ENCODE measurements at regions not wholly inside any gene's neighbourhood (a gene's known extent, or its start where the extent isn't known, plus 50 kb on each side); places are given as distances from the start of the nearest gene placed in this dataset.
"Not testable (repeated sequence)": the region's sequence is repeated elsewhere in the genome, so short reads cannot be mapped to it uniquely, and the experiment has no call there.

- H3K27ac ChIP-seq (ENCODE audit: low read depth, low read length) = no peak overlapping the region
- no peak overlapping the region for H3K4me3 ChIP-seq (ENCODE audit: low read depth, low read length)
- peaks cover 8% of the 10 kb centered on the region; the same call in 1 of the 2 replicates for H3K4me1 ChIP-seq (ENCODE audit: control insufficient read depth, insufficient read depth, low read length)
- H3K9ac ChIP-seq (ENCODE audit: low read depth, low read length) = no peak overlapping the region
- no peaks in the 10 kb centered on the region for H3K36me3 ChIP-seq (ENCODE audit: control insufficient read depth, insufficient read depth, low read length)
- no peaks in the 10 kb centered on the region for H3K9me3 ChIP-seq (ENCODE audit: control insufficient read depth, insufficient read depth, low read length)
- no peaks in the 10 kb centered on the region for H3K27me3 ChIP-seq (ENCODE audit: control insufficient read depth, insufficient read depth, low read length)
Measured at GRCh38 chr13:55617241-55617640, 1523.5 kb upstream of the PRR20A start.

GRCh38 chr13:55627221-55627620 is 1513.5 kb upstream of the PRR20A start:
- Histone ChIP-seq H3K27me3 (ENCODE audit: control insufficient read depth, insufficient read depth, low read length) (no peaks in the 10 kb centered on the region), H3K9ac (ENCODE audit: low read depth, low read length) (no peak overlapping the region), H3K4me3 (ENCODE audit: low read depth, low read length) (no peak overlapping the region), H3K9me3 (ENCODE audit: control insufficient read depth, insufficient read depth, low read length) (peaks cover 10% of the 10 kb centered on the region; the same call in 1 of the 2 replicates), H3K4me1 (ENCODE audit: control insufficient read depth, insufficient read depth, low read length) (no peaks in the 10 kb centered on the region), H3K27ac (ENCODE audit: low read depth, low read length) (no peak overlapping the region), H3K36me3 (ENCODE audit: control insufficient read depth, insufficient read depth, low read length) (no peaks in the 10 kb centered on the region)

- Histone ChIP-seq H3K27me3 (ENCODE audit: control insufficient read depth, insufficient read depth, low read length) (no peaks in the 10 kb centered on the region), H3K9ac (ENCODE audit: low read depth, low read length) (no peak overlapping the region), H3K36me3 (ENCODE audit: control insufficient read depth, insufficient read depth, low read length) (no peaks in the 10 kb centered on the region), H3K4me3 (ENCODE audit: low read depth, low read length) (no peak overlapping the region), H3K27ac (ENCODE audit: low read depth, low read length) (no peak overlapping the region), H3K4me1 (ENCODE audit: control insufficient read depth, insufficient read depth, low read length) (no peaks in the 10 kb centered on the region), H3K9me3 (ENCODE audit: control insufficient read depth, insufficient read depth, low read length) (no peaks in the 10 kb centered on the region; the same call in 1 of the 2 replicates)
Measured at GRCh38 chr13:55632402-55632801, 1508.3 kb upstream of the PRR20A start.

- Histone ChIP-seq H3K36me3 (ENCODE audit: control insufficient read depth, insufficient read depth, low read length) (0 out of 2 replicates have a peak, but pooled peaks cover 3% of the 10 kb centered on the region), H3K27me3 (ENCODE audit: control insufficient read depth, insufficient read depth, low read length) (no peaks in the 10 kb centered on the region), H3K9me3 (ENCODE audit: control insufficient read depth, insufficient read depth, low read length) (no peaks in the 10 kb centered on the region), H3K9ac (ENCODE audit: low read depth, low read length) (no peak overlapping the region), H3K4me3 (ENCODE audit: low read depth, low read length) (no peak overlapping the region), H3K4me1 (ENCODE audit: control insufficient read depth, insufficient read depth, low read length) (peaks cover 47% of the 10 kb centered on the region), H3K27ac (ENCODE audit: low read depth, low read length) (no peak overlapping the region)
Measured at GRCh38 chr13:55649485-55649884, 1491.2 kb upstream of the PRR20A start.

GRCh38 chr13:55652657-55653056 is 1488.1 kb upstream of the PRR20A start:
- H3K4me3 ChIP-seq (ENCODE audit: low read depth, low read length) = no peak overlapping the region
- H3K9ac ChIP-seq (ENCODE audit: low read depth, low read length) = no peak overlapping the region
- H3K9me3 ChIP-seq (ENCODE audit: control insufficient read depth, insufficient read depth, low read length) = no peaks in the 10 kb centered on the region

GRCh38 chr13:55653497-55653896 is 1487.2 kb upstream of the PRR20A start:
- Histone ChIP-seq H3K4me3 (ENCODE audit: low read depth, low read length) (peak overlapping the region; percentile 46), H3K9me3 (ENCODE audit: control insufficient read depth, insufficient read depth, low read length) (no peaks in the 10 kb centered on the region), H3K4me1 (ENCODE audit: control insufficient read depth, insufficient read depth, low read length) (peaks cover 42% of the 10 kb centered on the region), H3K36me3 (ENCODE audit: control insufficient read depth, insufficient read depth, low read length) (peaks cover 8% of the 10 kb centered on the region; the same call in 1 of the 2 replicates), H3K27me3 (ENCODE audit: control insufficient read depth, insufficient read depth, low read length) (no peaks in the 10 kb centered on the region), H3K27ac (ENCODE audit: low read depth, low read length) (peak overlapping the region; percentile 86), H3K9ac (ENCODE audit: low read depth, low read length) (peak overlapping the region; percentile 18; the same call in 1 of the 2 replicates)

More at GRCh38 chr13:55652657-55653056, 1488.1 kb upstream of the PRR20A start:
- no peaks in the 10 kb centered on the region for H3K27me3 ChIP-seq (ENCODE audit: control insufficient read depth, insufficient read depth, low read length)
- peaks cover 8% of the 10 kb centered on the region; the same call in 1 of the 2 replicates for H3K36me3 ChIP-seq (ENCODE audit: control insufficient read depth, insufficient read depth, low read length)
- peaks cover 47% of the 10 kb centered on the region for H3K4me1 ChIP-seq (ENCODE audit: control insufficient read depth, insufficient read depth, low read length)
- peak overlapping the region; percentile 53 for H3K27ac ChIP-seq (ENCODE audit: low read depth, low read length)

- no peaks in the 10 kb centered on the region for H3K9me3 ChIP-seq (ENCODE audit: control insufficient read depth, insufficient read depth, low read length)
- H3K4me1 ChIP-seq (ENCODE audit: control insufficient read depth, insufficient read depth, low read length) = peaks cover 35% of the 10 kb centered on the region
- H3K36me3 ChIP-seq (ENCODE audit: control insufficient read depth, insufficient read depth, low read length) = peaks cover 8% of the 10 kb centered on the region; the same call in 1 of the 2 replicates
- H3K27ac ChIP-seq (ENCODE audit: low read depth, low read length) = peak overlapping the region; percentile 86
- H3K27me3 ChIP-seq (ENCODE audit: control insufficient read depth, insufficient read depth, low read length) = no peaks in the 10 kb centered on the region
- H3K4me3 ChIP-seq (ENCODE audit: low read depth, low read length) = peak overlapping the region; percentile 46
- peak overlapping the region; percentile 44; the same call in 1 of the 2 replicates for H3K9ac ChIP-seq (ENCODE audit: low read depth, low read length)
Measured at GRCh38 chr13:55654243-55654642, 1486.5 kb upstream of the PRR20A start.

- Histone ChIP-seq H3K36me3 (ENCODE audit: control insufficient read depth, insufficient read depth, low read length) (peaks cover 28% of the 10 kb centered on the region), H3K27ac (ENCODE audit: low read depth, low read length) (peak overlapping the region; percentile 72), H3K4me1 (ENCODE audit: control insufficient read depth, insufficient read depth, low read length) (peaks cover 40% of the 10 kb centered on the region), H3K4me3 (ENCODE audit: low read depth, low read length) (peak overlapping the region; percentile 78), H3K9ac (ENCODE audit: low read depth, low read length) (peak overlapping the region; percentile 92)
- not testable (repeated sequence) for H3K27me3 ChIP-seq (ENCODE audit: control insufficient read depth, insufficient read depth, low read length); H3K9me3 ChIP-seq (ENCODE audit: control insufficient read depth, insufficient read depth, low read length)
Measured at GRCh38 chr13:55660264-55660663, 1480.5 kb upstream of the PRR20A start.

GRCh38 chr13:55660851-55661250 is 1479.9 kb upstream of the PRR20A start:
- Histone ChIP-seq H3K4me3 (ENCODE audit: low read depth, low read length) (peak overlapping the region; percentile 78), H3K9ac (ENCODE audit: low read depth, low read length) (peak overlapping the region; percentile 78), H3K4me1 (ENCODE audit: control insufficient read depth, insufficient read depth, low read length) (peaks cover 45% of the 10 kb centered on the region), H3K36me3 (ENCODE audit: control insufficient read depth, insufficient read depth, low read length) (peaks cover 32% of the 10 kb centered on the region), H3K27ac (ENCODE audit: low read depth, low read length) (peak overlapping the region; percentile 92), H3K9me3 (ENCODE audit: control insufficient read depth, insufficient read depth, low read length) (no peaks in the 10 kb centered on the region), H3K27me3 (ENCODE audit: control insufficient read depth, insufficient read depth, low read length) (no peaks in the 10 kb centered on the region)

GRCh38 chr13:55661505-55661904 is 1479.2 kb upstream of the PRR20A start:
- peak overlapping the region; percentile 92 for H3K27ac ChIP-seq (ENCODE audit: low read depth, low read length)
- H3K27me3 ChIP-seq (ENCODE audit: control insufficient read depth, insufficient read depth, low read length) = no peaks in the 10 kb centered on the region
- peaks cover 35% of the 10 kb centered on the region for H3K36me3 ChIP-seq (ENCODE audit: control insufficient read depth, insufficient read depth, low read length)
- H3K9me3 ChIP-seq (ENCODE audit: control insufficient read depth, insufficient read depth, low read length) = no peaks in the 10 kb centered on the region
- H3K4me1 ChIP-seq (ENCODE audit: control insufficient read depth, insufficient read depth, low read length) = peaks cover 49% of the 10 kb centered on the region
- H3K9ac ChIP-seq (ENCODE audit: low read depth, low read length) = peak overlapping the region; percentile 78; the same call in 1 of the 2 replicates
- peak overlapping the region; percentile 78; the same call in 1 of the 2 replicates for H3K4me3 ChIP-seq (ENCODE audit: low read depth, low read length)

- Histone ChIP-seq H3K9ac (ENCODE audit: low read depth, low read length) (no peak overlapping the region), H3K27ac (ENCODE audit: low read depth, low read length) (no peak overlapping the region), H3K4me3 (ENCODE audit: low read depth, low read length) (peak overlapping the region; percentile 20; the same call in 1 of the 2 replicates), H3K9me3 (ENCODE audit: control insufficient read depth, insufficient read depth, low read length) (no peaks in the 10 kb centered on the region), H3K36me3 (ENCODE audit: control insufficient read depth, insufficient read depth, low read length) (peaks cover 32% of the 10 kb centered on the region), H3K27me3 (ENCODE audit: control insufficient read depth, insufficient read depth, low read length) (no peaks in the 10 kb centered on the region), H3K4me1 (ENCODE audit: control insufficient read depth, insufficient read depth, low read length) (peaks cover 49% of the 10 kb centered on the region)
Measured at GRCh38 chr13:55664178-55664577, 1476.5 kb upstream of the PRR20A start.
